IMR-90 (cell line): ENCODE measurements at regions not wholly inside any gene's neighbourhood (a gene's known extent, or its start where the extent isn't known, plus 50 kb on each side); places are given as distances from the start of the nearest gene placed in this dataset.

ENCODE experiments used
- ATAC-seq: fragments of 200-7000 bp; cut with Tn5 transposase; 2 replicates; pipeline ENCODE4 v1.9.1; 2020; ENCODE audit warnings: low read depth, mild to moderate bottlenecking, moderate library complexity
- BruUV-seq: library from RNA; stranded (reverse); fragments of 400-500 nt; replicated peaks from 2 replicates; lab custom pipeline; 2021; lab: Mats Ljungman, UMichigan
- CTCF ChIA-PET: fragments of 300-600 bp; formaldehyde crosslinking; extraction: SDS; loops from one replicate; lab custom pipeline; 2021; ENCODE audit warnings: antibody characterized with exemption; lab: Yijun Ruan, JAX
- POLR2A ChIA-PET: fragments of 300-600 bp; sonication (Branson Sonifier 250); formaldehyde crosslinking; loops from one replicate; lab custom pipeline; 2022; ENCODE audit warnings: antibody characterized with exemption; ENCODE audit not compliant: unreplicated experiment; lab: Charles Lee
- DNase-seq: peaks from one replicate; pipeline ENCODE4 v3.0.0; 2013
- H2AFZ ChIP-seq: replicated peaks from 2 replicates; pipeline ENCODE3; 2013; ENCODE audit warnings: low read length, mild to moderate bottlenecking; ENCODE audit not compliant: poor library complexity
- H2AK5ac ChIP-seq: 2 replicates; pipeline ENCODE4 v1.6.1; 2013; ENCODE audit warnings: low read depth, low read length, inconsistent platforms
- H2AK9ac ChIP-seq: replicated peaks from 2 replicates; pipeline ENCODE3; 2013; ENCODE audit warnings: mild to moderate bottlenecking, low read depth, low read length, moderate library complexity; ENCODE audit not compliant: poor library complexity
- H2BK120ac ChIP-seq: 2 replicates; pipeline ENCODE4 v1.6.1; 2013; ENCODE audit warnings: low read depth, low read length, inconsistent platforms
- H2BK15ac ChIP-seq: 3 replicates; pipeline ENCODE4 v1.6.1; 2013; ENCODE audit warnings: low read depth, low read length, inconsistent platforms
- H2BK20ac ChIP-seq: 2 replicates; pipeline ENCODE4 v1.6.1; 2013; ENCODE audit warnings: low read depth, mild to moderate bottlenecking, inconsistent platforms, low read length, moderate library complexity
- H2BK5ac ChIP-seq: 2 replicates; pipeline ENCODE4 v1.6.1; 2013; ENCODE audit warnings: mild to moderate bottlenecking, low read depth, low read length, inconsistent platforms; ENCODE audit not compliant: poor library complexity, severe bottlenecking
- H3K14ac ChIP-seq: replicated peaks from 2 replicates; pipeline ENCODE4 v1.6.1; 2013; ENCODE audit warnings: low read depth, low read length, inconsistent platforms
- H3K18ac ChIP-seq: 2 replicates; pipeline ENCODE4 v1.6.1; 2013; ENCODE audit warnings: low read depth, low read length, control low read depth
- H3K23ac ChIP-seq: 2 replicates; pipeline ENCODE4 v1.6.1; 2013; ENCODE audit warnings: low read depth, low read length, inconsistent platforms
- H3K27ac ChIP-seq: 2 replicates; pipeline ENCODE4 v1.5.1; 2013; ENCODE audit warnings: mild to moderate bottlenecking, control low read depth, low read length; ENCODE audit not compliant: insufficient read depth
- H3K27me3 ChIP-seq: 2 replicates; pipeline ENCODE4 v1.6.1; 2013; ENCODE audit warnings: low read length; ENCODE audit not compliant: control insufficient read depth, insufficient read depth
- H3K36me3 ChIP-seq: 2 replicates; pipeline ENCODE4 v1.6.1; 2013; ENCODE audit warnings: low read length, mixed read lengths; ENCODE audit not compliant: control insufficient read depth, insufficient read depth
- H3K4ac ChIP-seq: 2 replicates; pipeline ENCODE4 v1.6.1; 2013; ENCODE audit warnings: low read depth, low read length, inconsistent platforms
- H3K4me1 ChIP-seq: 2 replicates; pipeline ENCODE4 v1.6.1; 2013; ENCODE audit warnings: low read length, mixed read lengths; ENCODE audit not compliant: control insufficient read depth, insufficient read depth
- H3K4me2 ChIP-seq: 2 replicates; pipeline ENCODE4 v1.6.1; 2013; ENCODE audit warnings: low read depth, mild to moderate bottlenecking, control low read depth, low read length, moderate library complexity
- H3K4me3 ChIP-seq: 2 replicates; pipeline ENCODE4 v1.5.1; 2013; ENCODE audit warnings: low read depth, mild to moderate bottlenecking, control low read depth, low read length, moderate library complexity; ENCODE audit not compliant: insufficient read depth
- H3K56ac ChIP-seq: 2 replicates; pipeline ENCODE4 v1.6.1; 2013; ENCODE audit warnings: low read length, inconsistent platforms; ENCODE audit not compliant: insufficient read depth; ENCODE audit errors: extremely low read depth
- H3K79me1 ChIP-seq, 2 experiments: 2 replicates each; pipeline ENCODE4 v1.6.1; 2013; ENCODE audit warnings: low read length in 2 of 2, inconsistent platforms in 1 of 2, low read depth in 1 of 2
- H3K9ac ChIP-seq: 2 replicates; pipeline ENCODE4 v1.6.1; 2013; ENCODE audit warnings: low read depth, low read length, control low read depth
- H3K9me1 ChIP-seq: 2 replicates; pipeline ENCODE4 v1.6.1; 2013; ENCODE audit warnings: low read length, inconsistent platforms; ENCODE audit not compliant: insufficient read depth
- H3K9me3 ChIP-seq: 2 replicates; pipeline ENCODE4 v1.6.1; 2013; ENCODE audit warnings: low read length; ENCODE audit not compliant: control insufficient read depth, insufficient read depth
- H4K20me1 ChIP-seq: 2 replicates; pipeline ENCODE4 v1.6.1; 2013; ENCODE audit warnings: low read length, inconsistent platforms; ENCODE audit not compliant: insufficient read depth
- H4K5ac ChIP-seq: 2 replicates; pipeline ENCODE4 v1.6.1; 2013; ENCODE audit warnings: mild to moderate bottlenecking, low read depth, low read length, control low read depth
- H4K8ac ChIP-seq, 2 experiments: 2 replicates each; pipeline ENCODE4 v1.6.1; 2013; ENCODE audit warnings: low read depth in 2 of 2, low read length in 2 of 2, control low read depth in 1 of 2, inconsistent platforms in 1 of 2
- H4K91ac ChIP-seq: 2 replicates; pipeline ENCODE4 v1.6.1; 2013; ENCODE audit warnings: low read depth, low read length, inconsistent platforms; ENCODE audit not compliant: insufficient read depth
- BHLHE40 ChIP-seq: fragments of 150-350 bp; IDR thresholded peaks from 2 replicates; pipeline ENCODE4 v1.6.1; 2016; ENCODE audit warnings: mild to moderate bottlenecking, low read depth, low read length
- ELK1 ChIP-seq: fragments of 150-350 bp; IDR thresholded peaks from 2 replicates; pipeline ENCODE4 v1.6.1; 2016; ENCODE audit warnings: low read depth, mild to moderate bottlenecking, low read length, moderate library complexity, borderline replicate concordance
- FOS ChIP-seq: fragments of 150-350 bp; IDR thresholded peaks from 2 replicates; pipeline ENCODE4 v1.6.1; 2016; ENCODE audit warnings: low read depth, low read length
- MAZ ChIP-seq: IDR thresholded peaks from 2 replicates; pipeline ENCODE4 v1.6.1; 2012; ENCODE audit warnings: low read depth, mild to moderate bottlenecking, low read length, improper control_type of control experiment, moderate library complexity, borderline replicate concordance
- MXI1 ChIP-seq: IDR thresholded peaks from 2 replicates; pipeline ENCODE4 v1.6.1; 2012; ENCODE audit warnings: low read depth, mild to moderate bottlenecking, low read length, moderate library complexity, borderline replicate concordance
- POLR2A ChIP-seq: IDR thresholded peaks from 2 replicates; pipeline ENCODE4 v1.6.1; 2012; ENCODE audit warnings: mild to moderate bottlenecking, low read depth, low read length
- RFX5 ChIP-seq: IDR thresholded peaks from 2 replicates; pipeline ENCODE4 v1.8.0; 2012; ENCODE audit warnings: low read depth, mild to moderate bottlenecking, low read length, moderate library complexity
- SMC3 ChIP-seq: fragments of 150-350 bp; IDR thresholded peaks from 2 replicates; pipeline ENCODE4 v1.6.1; 2016; ENCODE audit warnings: low read depth, mild to moderate bottlenecking, antibody characterized with exemption, low read length, moderate library complexity
- dilution Hi-C: fragments of 300-500 bp; cut with HindIII; formaldehyde crosslinking; loops from one replicate; pipeline ENCODE4 v1.14.3; 2018; ENCODE audit warnings: low sequenced_read_pairs; ENCODE audit not compliant: unreplicated experiment
- in situ Hi-C: fragments of 300-500 bp; cut with MboI; formaldehyde crosslinking; loops from 3 replicates; pipeline ENCODE4 v1.14.3; 2019; ENCODE audit warnings: low sequenced_read_pairs, inconsistent platforms, mixed read lengths
- intact Hi-C: fragments of 100-400 bp; cut with micrococcal nuclease; formaldehyde crosslinking; loops from 2 replicates; pipeline ENCODE4 v1.10.0; 2022

GRCh38 chr9:78521680-78522079 lies 224.8 kb downstream of the PSAT1 start:
- ATAC-seq (no peak), DNase-seq (no peak)
- Histone ChIP-seq H3K23ac (no peak overlapping the region), H3K14ac (no peak overlapping the region), H3K56ac (no peak overlapping the region), H2AK5ac (no peak overlapping the region), H4K20me1 (no peaks in the 10 kb centered on the region), H3K9ac (no peak overlapping the region), H3K9me3 (peaks cover 15% of the 10 kb centered on the region), H2AK9ac (no peak overlapping the region), H3K4me2 (no peak overlapping the region), H4K5ac (no peak overlapping the region), H2BK5ac (no peak overlapping the region), H2AFZ (no peak overlapping the region), H4K91ac (no peak overlapping the region), H3K9me1 (no peaks in the 10 kb centered on the region), H3K4me1 (no peaks in the 10 kb centered on the region), H2BK120ac (no peak overlapping the region), H3K27me3 (no peaks in the 10 kb centered on the region), H3K36me3 (no peaks in the 10 kb centered on the region), H3K18ac (no peak overlapping the region), H4K8ac (no peak overlapping the region), H3K4me3 (no peak overlapping the region), H3K27ac (no peak overlapping the region), H2BK15ac (no peak overlapping the region), H3K4ac (no peak overlapping the region), H2BK20ac (no peak overlapping the region), H3K79me1 (no peaks in the 10 kb centered on the region)
- in situ Hi-C loops: no loop called here
- no TSS peak for BruUV-seq
- TF ChIP-seq BHLHE40 (no peak), RFX5 (no peak), MAZ (no peak), ELK1 (no peak), FOS (no peak), SMC3 (no peak), POLR2A (no peak), MXI1 (no peak)
- CTCF ChIA-PET: no interaction called here
- POLR2A ChIA-PET: no interaction called here
- intact Hi-C loops: no loop called here
- dilution Hi-C loops: no loop called here
